GM21447 (cell line): ENCODE measurements at regions not wholly inside any gene's neighbourhood (a gene's known extent, or its start where the extent isn't known, plus 50 kb on each side); places are given as distances from the start of the nearest gene placed in this dataset.

Experiments used
- ATAC-seq: cut with Tn5 transposase; IDR thresholded peaks from one replicate; pipeline ENCODE4 v1.9.1; 2021; ENCODE audit not compliant: unreplicated experiment

- no peak for ATAC-seq
Measured at GRCh38 chr18:27500531-27500930, 315.4 kb upstream of the CHST9 start.

DNA sequence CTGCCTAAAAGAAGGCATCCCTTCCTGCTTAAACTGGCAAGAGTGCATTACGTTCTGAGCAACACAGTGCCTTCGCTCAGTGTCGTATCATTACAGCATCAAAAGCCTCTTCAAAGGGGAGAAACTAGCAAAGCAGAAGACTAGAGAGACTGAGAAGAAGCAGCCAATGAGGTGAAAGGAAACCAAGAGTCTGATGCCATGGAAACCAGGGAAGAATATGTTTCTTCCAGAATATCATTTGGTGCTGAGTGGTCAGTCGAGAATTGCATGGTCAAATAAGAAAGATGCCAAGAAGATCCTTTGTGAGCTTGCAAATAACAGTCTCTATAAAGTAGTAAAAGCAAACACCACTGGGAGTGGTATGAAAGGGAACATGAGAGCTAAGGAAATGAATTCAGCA is 312.1 kb upstream of the CHST9 start:
- no peak for ATAC-seq

DNA sequence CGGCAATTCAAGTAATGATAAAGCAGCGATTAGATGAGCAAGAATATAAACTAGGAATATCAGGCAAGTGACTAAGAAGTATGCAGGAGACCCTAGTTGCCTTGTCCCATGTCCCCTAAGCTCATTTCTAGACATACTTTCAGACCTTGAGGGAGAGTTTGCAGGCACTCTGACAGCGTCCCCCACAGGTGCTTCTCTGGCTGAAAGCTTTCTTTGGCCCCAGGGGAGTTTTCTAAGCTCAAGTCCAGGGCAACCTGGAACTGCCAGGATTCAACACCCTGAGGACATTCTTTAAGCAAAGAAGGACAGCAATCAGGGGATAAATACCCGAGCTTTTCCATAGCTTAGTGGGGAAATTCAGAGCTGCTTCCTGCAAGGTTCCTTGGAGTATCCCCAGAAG is 308.1 kb upstream of the CHST9 start:
- no peak for ATAC-seq

DNA sequence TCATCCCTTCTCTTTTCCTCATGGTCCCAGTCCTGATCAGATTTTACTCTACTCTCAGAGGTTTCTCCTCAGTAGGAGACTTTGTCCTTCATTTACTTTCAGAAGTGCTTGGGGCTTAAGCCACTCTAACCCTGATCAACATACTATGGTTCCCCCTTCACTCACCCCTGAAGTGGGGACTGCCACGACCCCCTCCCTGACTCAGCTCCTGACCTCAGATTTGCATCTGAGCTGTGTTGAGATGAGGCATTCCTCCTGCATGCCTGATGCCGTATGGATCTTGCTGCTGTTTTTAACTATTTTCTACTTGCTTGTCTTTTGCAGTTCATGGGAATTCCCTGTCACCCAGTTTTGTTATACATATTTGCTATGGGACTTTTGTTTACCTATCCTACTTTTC is 306.7 kb upstream of the CHST9 start:
- no peak for ATAC-seq

GRCh38 chr18:27483276-27483675 is 298.2 kb upstream of the CHST9 start:
- no peak for ATAC-seq

- no peak for ATAC-seq
Measured at GRCh38 chr18:27478459-27478858, 293.4 kb upstream of the CHST9 start.

- ATAC-seq = no peak
Measured at GRCh38 chr18:27473318-27473717, 288.2 kb upstream of the CHST9 start.

- no peak for ATAC-seq
Measured at GRCh38 chr18:27467073-27467472, 282.0 kb upstream of the CHST9 start.

DNA sequence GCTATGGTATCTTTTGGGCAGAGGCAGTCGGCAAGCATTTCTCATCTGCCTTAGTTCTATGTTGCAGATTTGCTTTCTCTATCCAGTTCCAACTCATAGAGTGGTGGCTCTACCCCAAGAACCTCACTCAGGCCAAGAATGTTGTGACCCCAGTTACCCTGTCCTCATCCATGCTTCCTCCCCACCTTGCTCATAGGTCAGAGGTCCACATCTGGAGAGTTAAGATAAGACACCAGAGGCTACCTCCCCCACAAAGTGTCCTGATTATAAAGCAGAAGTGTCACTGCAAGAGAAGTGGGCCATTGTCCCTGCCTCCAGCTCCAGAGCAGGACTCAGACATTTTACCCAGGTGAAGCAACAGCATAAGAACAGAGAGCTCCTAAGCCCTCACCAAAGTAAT is 276.8 kb upstream of the CHST9 start:
- ATAC-seq = no peak

GRCh38 chr18:27449104-27449503 is 264.0 kb upstream of the CHST9 start:
- no peak for ATAC-seq

DNA sequence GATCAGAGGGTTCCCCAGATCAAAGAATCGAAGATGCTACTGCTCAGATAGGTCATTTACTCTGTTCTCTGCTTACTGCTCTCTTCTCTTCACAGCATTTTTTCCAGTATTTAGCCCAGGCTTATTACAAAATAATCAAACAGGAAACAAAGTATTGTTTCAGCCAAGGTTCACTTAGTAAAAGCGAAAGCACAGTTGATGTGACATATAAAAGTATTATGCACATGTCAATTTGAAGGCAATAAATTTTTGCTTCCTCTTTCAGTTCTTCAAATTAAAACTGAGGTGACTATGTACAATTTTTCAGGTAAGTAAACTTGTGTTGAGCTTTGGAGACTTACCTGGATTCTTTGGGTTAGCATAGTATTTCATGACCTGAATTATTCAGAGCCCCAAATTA is 262.8 kb upstream of the CHST9 start:
- no peak for ATAC-seq

GRCh38 chr18:27447451-27447881 is 262.4 kb upstream of the CHST9 start:
- no peak for ATAC-seq

DNA sequence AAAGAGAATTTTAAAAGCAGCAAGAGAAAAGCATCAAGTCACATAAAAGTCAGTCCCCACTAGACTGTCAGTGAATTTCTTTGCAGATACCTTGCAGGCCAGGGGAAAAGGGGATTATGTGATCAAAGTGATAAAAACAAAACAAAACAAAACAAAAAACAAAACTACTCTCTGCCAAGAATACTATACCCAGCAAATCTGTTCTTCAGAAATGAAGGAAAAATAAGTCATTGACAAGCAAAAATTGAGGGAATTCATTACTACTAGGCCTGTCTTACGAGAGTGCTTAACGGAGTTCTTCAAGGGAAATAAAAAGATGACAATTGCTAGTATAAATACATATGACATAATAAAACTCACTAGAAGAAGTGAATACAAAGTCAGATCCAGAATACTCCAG is 245.5 kb upstream of the CHST9 start:
- ATAC-seq = no peak

GRCh38 chr18:27428716-27429475 is 243.8 kb upstream of the CHST9 start:
- no peak for ATAC-seq

- ATAC-seq = no peak
Measured at GRCh38 chr18:27428120-27428519, 243.0 kb upstream of the CHST9 start.

GRCh38 chr18:27423581-27423980 is 238.5 kb upstream of the CHST9 start:
- ATAC-seq = no peak

DNA sequence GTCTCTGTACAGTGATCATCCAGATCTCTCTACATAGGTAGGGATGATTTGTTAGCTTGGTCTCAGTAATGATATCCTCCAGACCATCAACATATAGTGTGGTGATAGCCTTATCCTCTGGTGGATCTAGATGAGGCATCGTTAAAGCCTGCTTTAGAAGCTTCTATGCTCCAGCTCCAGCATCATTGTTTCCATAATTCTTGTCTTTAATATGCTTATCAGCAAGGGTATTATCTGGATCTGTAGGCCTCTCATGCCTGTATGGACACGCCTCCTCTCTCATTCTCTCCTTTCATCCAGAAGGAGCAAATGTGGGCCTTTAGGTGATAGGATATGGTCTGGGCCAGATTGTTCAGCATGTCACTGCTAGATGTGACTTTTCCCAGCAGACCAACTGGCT is 234.5 kb upstream of the CHST9 start:
- no peak for ATAC-seq

- ATAC-seq = no peak
Measured at GRCh38 chr18:27415495-27415894, 230.4 kb upstream of the CHST9 start.

DNA sequence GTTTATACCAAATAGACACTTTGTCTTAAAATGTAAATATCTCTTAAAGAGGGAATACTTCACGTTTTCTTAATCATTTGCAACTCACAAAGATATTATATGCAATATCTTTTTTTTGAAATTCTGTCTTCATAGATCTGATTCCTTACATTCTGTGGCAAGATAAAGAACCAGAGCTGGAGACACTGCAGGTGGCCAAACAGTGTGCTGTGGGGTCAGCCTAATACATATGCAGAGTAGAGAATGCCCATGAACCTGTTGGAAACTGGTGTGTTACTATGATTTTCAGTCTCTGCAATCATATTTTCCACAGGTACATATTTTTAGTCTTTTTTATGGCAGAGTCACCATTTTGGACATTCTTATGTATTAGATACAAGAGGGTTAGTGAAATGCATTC is 229.6 kb upstream of the CHST9 start:
- ATAC-seq = no peak

DNA sequence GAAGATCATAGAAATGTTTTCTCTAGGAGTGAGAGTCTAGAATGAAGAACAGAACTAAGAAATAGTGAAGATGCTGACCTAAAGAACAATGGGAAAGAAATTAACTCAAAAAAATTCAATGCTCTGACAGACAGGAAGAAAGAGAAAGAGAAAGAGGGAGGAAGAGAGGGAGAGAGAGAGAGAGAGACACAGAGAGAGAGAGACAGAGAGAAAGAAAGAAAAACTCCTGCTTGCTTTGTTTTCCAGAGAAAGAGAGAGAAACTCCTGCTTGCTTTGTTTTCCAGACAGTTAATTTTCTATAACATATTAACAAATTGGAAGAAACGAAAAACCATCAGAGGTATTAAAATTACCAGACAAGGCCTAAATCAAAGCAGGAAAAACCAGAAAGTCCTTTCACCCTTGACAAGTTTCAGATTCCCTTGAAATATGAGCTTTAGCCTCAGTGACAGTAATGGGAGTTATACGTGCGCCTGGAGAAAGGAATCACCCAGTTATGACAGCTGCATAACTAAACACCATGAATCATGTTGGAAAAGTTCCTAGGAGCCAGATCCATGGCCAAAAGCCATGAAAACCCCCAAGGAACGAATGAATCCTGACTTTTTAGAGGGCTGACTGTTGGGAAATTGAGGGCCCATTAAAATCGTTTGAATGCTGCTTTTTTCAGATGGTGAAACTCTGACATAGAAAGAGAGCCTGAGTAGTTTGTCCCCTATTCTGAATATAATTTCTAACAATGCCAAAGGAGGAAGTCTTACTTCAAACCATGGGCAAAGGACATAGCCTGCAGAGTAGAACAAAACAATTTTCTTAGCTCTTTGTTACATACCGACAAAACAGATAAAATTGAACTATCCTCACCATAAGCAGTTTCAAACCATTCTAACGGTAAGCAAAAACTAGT is 228.6 kb upstream of the CHST9 start:
- no peak for ATAC-seq

DNA sequence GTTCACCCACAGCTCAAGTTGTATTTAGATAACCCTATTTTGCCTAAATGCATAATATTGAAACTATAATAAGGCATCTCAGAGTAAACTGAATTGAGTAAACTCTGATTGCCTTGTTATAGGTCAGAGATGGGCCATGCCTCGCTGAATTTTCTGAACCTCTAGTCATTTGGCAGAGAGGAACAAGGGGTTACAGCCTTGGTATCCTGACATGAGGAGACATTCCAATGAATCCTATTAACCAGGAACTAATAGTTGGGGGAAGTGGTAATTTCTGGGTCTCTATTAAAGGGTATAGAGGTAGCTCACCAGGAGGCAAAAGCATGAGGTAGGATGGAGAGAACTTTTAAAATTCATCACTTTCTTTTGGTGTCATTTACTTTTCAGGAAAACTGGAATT is 227.4 kb upstream of the CHST9 start:
- no peak for ATAC-seq

DNA sequence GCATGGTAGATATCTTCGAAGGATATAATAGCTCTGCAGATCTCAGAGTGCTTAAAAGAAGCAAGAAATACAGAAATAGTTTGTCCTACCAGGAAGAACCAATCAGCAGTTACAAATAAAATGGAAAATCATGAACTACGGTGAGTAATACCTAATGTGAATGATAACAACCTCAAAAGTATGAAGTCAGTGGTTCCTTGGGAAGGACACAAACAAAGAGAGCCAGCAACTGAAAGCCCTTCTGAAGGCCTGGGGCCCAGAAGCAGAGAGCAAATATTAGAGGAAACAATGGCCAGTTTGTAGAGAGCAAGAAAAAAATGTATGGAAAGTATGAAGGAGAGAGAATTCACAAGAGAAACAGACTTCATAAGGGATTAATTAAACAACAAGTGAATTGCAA is 226.8 kb upstream of the CHST9 start:
- ATAC-seq = no peak
